ENCODE measurements at regions not wholly inside any gene's neighbourhood (a gene's known extent, or its start where the extent isn't known, plus 50 kb on each side); places are given as distances from the start of the nearest gene placed in this dataset.

DNA sequence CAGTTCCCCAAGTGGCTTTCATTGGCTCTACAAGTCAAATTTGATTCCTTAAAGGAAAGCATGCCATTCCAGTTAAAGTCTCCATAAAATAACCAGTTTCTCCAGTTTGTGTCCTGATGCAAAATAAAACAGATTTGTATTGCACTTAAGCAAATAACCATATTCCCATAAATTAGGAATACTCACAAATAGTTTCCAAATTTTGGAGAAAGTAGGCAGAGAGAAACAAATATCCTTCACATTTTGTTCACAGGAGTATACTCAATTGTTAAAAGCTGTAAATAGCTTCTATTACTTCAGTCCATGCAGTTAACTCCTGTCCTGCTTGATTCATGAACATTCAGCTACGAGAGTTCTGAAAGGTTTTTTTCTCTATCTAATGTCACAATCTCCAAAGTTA is 281.4 kb upstream of the RGS17 start:
- H3K18ac ChIP-seq (ENCODE audit: low read depth, low read length), result no peak overlapping the region
- H4K8ac ChIP-seq (ENCODE audit: low read depth in 2 of 2, low read length in 2 of 2), result no peak overlapping the region
- no peaks in the 10 kb centered on the region for H3K79me1 ChIP-seq (ENCODE audit: low read depth in 1 of 2, low read length in 2 of 2)
- no peak overlapping the region for H2BK120ac ChIP-seq (ENCODE audit: low read depth, low read length)
- no peak for DNase-seq
- H3K9me3 ChIP-seq (ENCODE audit: control insufficient read depth, insufficient read depth, low read length), result 0 out of 2 replicates have a peak, but pooled peaks cover 4% of the 10 kb centered on the region
- no peak overlapping the region for H3K4me2 ChIP-seq (ENCODE audit: low read depth, low read length)
- H3K4me3 ChIP-seq (ENCODE audit: insufficient read depth, low read depth, low read length), result no peak overlapping the region
- dilution Hi-C loops (cut with HindIII; ENCODE audit: low sequenced_read_pairs, unreplicated experiment), result no loop called here
- no peak overlapping the region for H3K4ac ChIP-seq (ENCODE audit: low read depth, low read length)
- H2AFZ ChIP-seq (replicated peaks; ENCODE audit: low read length, poor library complexity), result no peak overlapping the region
- no peak overlapping the region for H3K9ac ChIP-seq (ENCODE audit: low read depth, low read length)
- BruUV-seq (replicated peaks), result no TSS peak
- no peak overlapping the region for H2BK20ac ChIP-seq (ENCODE audit: low read depth, low read length)
- no peaks in the 10 kb centered on the region for H3K27me3 ChIP-seq (ENCODE audit: control insufficient read depth, insufficient read depth, low read length)
- TF ChIP-seq CHD1 (IDR thresholded peaks at IDR 0.05; ENCODE audit: low read depth, low read length) (no peak), MAZ (IDR thresholded peaks at IDR 0.05; ENCODE audit: borderline replicate concordance, low read depth, low read length) (no peak), SMC3 (IDR thresholded peaks at IDR 0.05; ENCODE audit: low read depth, low read length) (no peak), POLR2A (IDR thresholded peaks at IDR 0.05; ENCODE audit: low read depth, low read length) (no peak), RAD21 (IDR thresholded peaks at IDR 0.05; ENCODE audit: low read length) (no peak), CEBPB (IDR thresholded peaks at IDR 0.05; ENCODE audit: low read depth, low read length) (no peak), FOS (IDR thresholded peaks at IDR 0.05; ENCODE audit: low read depth, low read length) (no peak), RFX5 (IDR thresholded peaks at IDR 0.05; ENCODE audit: low read depth, low read length) (no peak), MAFK (IDR thresholded peaks at IDR 0.05; ENCODE audit: low read depth, low read length) (no peak), MXI1 (IDR thresholded peaks at IDR 0.05; ENCODE audit: borderline replicate concordance, low read depth, low read length) (no peak), NFE2L2 (IDR thresholded peaks at IDR 0.05; ENCODE audit: low read depth, low read length) (no peak), RCOR1 (IDR thresholded peaks at IDR 0.05; ENCODE audit: insufficient replicate concordance, low read length) (no peak), BHLHE40 (IDR thresholded peaks at IDR 0.05; ENCODE audit: low read depth, low read length) (no peak)
- TF ChIP-seq, protein P1, sequence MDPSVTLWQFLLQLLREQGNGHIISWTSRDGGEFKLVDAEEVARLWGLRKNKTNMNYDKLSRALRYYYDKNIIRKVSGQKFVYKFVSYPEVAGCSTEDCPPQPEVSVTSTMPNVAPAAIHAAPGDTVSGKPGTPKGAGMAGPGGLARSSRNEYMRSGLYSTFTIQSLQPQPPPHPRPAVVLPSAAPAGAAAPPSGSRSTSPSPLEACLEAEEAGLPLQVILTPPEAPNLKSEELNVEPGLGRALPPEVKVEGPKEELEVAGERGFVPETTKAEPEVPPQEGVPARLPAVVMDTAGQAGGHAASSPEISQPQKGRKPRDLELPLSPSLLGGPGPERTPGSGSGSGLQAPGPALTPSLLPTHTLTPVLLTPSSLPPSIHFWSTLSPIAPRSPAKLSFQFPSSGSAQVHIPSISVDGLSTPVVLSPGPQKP (IDR thresholded peaks at IDR 0.05; ENCODE audit: borderline replicate concordance, low read depth, low read length), result no peak
- TF ChIP-seq, protein P2, sequence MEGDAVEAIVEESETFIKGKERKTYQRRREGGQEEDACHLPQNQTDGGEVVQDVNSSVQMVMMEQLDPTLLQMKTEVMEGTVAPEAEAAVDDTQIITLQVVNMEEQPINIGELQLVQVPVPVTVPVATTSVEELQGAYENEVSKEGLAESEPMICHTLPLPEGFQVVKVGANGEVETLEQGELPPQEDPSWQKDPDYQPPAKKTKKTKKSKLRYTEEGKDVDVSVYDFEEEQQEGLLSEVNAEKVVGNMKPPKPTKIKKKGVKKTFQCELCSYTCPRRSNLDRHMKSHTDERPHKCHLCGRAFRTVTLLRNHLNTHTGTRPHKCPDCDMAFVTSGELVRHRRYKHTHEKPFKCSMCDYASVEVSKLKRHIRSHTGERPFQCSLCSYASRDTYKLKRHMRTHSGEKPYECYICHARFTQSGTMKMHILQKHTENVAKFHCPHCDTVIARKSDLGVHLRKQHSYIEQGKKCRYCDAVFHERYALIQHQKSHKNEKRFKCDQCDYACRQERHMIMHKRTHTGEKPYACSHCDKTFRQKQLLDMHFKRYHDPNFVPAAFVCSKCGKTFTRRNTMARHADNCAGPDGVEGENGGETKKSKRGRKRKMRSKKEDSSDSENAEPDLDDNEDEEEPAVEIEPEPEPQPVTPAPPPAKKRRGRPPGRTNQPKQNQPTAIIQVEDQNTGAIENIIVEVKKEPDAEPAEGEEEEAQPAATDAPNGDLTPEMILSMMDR (conservative IDR thresholded peaks at IDR 0.05; ENCODE audit: low read depth, low read length), result no peak
- TF ChIP-seq, protein P3, sequence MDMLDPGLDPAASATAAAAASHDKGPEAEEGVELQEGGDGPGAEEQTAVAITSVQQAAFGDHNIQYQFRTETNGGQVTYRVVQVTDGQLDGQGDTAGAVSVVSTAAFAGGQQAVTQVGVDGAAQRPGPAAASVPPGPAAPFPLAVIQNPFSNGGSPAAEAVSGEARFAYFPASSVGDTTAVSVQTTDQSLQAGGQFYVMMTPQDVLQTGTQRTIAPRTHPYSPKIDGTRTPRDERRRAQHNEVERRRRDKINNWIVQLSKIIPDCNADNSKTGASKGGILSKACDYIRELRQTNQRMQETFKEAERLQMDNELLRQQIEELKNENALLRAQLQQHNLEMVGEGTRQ (IDR thresholded peaks at IDR 0.05; ENCODE audit: low read depth, low read length), result no peak
- H3K23ac ChIP-seq (ENCODE audit: low read depth, low read length), result no peak overlapping the region
- ATAC-seq (ENCODE audit: low read depth), result no peak
- no peak overlapping the region for H4K5ac ChIP-seq (ENCODE audit: low read depth, low read length)
- ChIA-PET POLR2A (ENCODE audit: unreplicated experiment) (no interaction called here), CTCF (no interaction called here)
- H3K9me1 ChIP-seq (ENCODE audit: insufficient read depth, low read length), result no peaks in the 10 kb centered on the region
- H3K56ac ChIP-seq (ENCODE audit: extremely low read depth, insufficient read depth, low read length), result no peak overlapping the region
- no peak overlapping the region for H2AK5ac ChIP-seq (ENCODE audit: low read depth, low read length)
- in situ Hi-C loops (cut with MboI; ENCODE audit: low sequenced_read_pairs), result no loop called here
- H4K91ac ChIP-seq (ENCODE audit: insufficient read depth, low read depth, low read length), result no peak overlapping the region
- WGBS, 2 experiments (ENCODE audit: extremely low coverage in 2 of 2, insufficient read length in 1 of 2), result no CpG with 5 or more reads among the region's 1 CpG
- no peak overlapping the region for H2BK15ac ChIP-seq (ENCODE audit: low read depth, low read length)
- H3K36me3 ChIP-seq (ENCODE audit: control insufficient read depth, insufficient read depth, low read length), result no peaks in the 10 kb centered on the region
- no peak overlapping the region for H3K27ac ChIP-seq (ENCODE audit: insufficient read depth, low read length)
- no peak overlapping the region for H2AK9ac ChIP-seq (replicated peaks; ENCODE audit: low read depth, low read length, poor library complexity)
- no peak overlapping the region for H3K14ac ChIP-seq (replicated peaks; ENCODE audit: low read depth, low read length)
- H2BK5ac ChIP-seq (ENCODE audit: low read depth, low read length, poor library complexity, severe bottlenecking), result no peak overlapping the region
- H3K4me1 ChIP-seq (ENCODE audit: control insufficient read depth, insufficient read depth, low read length), result no peaks in the 10 kb centered on the region
- intact Hi-C loops (cut with micrococcal nuclease), result no loop called here
- no peaks in the 10 kb centered on the region for H4K20me1 ChIP-seq (ENCODE audit: insufficient read depth, low read length)
